Left renal pelvis (tissue), 4 donors: ENCODE measurements at regions not wholly inside any gene's neighbourhood (a gene's known extent, or its start where the extent isn't known, plus 50 kb on each side); places are given as distances from the start of the nearest gene placed in this dataset.
"Not testable (repeated sequence)": the region's sequence is repeated elsewhere in the genome, so short reads cannot be mapped to it uniquely, and the experiment has no call there.

Source experiments
- DNase-seq, 4 donors: peaks; one replicate each; pipeline ENCODE4 v3.0.0-alpha.2; 2013; ENCODE audit warnings: low read depth in 4 of 4, low spot score in 3 of 4

DNA sequence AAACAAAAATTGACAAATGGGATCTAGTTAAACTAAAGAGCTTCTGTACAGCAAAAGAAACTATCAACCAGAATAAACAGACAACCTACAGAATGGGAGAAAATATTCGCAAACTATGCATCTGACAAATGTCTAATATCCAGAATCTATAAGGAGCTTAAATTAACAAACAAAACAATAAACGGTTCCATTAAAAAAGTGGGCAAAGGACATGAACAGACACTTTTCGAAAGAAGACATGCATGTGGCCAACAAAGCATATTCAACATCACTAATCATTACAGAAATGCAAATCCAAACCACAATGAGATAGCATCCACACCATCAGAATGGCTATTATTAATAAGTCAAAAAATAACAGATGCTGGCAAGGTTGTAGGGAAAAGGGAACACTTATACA is 50.5 kb upstream of the MED13L start:
- not testable (repeated sequence) for DNase-seq

DNA sequence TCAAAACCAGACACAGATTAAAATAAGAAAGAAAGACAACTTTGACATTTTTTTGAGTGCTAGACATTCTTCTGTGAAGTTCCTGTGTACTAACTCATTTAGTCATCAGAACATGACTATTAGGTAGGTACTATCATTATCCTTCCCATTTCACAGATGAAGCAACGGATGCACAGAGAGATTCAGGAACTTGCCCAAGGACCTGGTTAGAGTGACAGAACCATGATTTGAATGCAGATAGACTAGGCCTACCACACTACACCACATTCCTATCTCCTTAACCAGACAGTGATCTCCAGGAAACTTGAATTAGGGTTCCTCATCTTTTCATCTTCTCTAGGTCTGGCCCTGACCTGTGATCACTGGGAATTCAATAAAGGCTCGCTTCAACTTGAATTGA is 54.4 kb upstream of the MED13L start:
- DNase-seq: no peak

DNA sequence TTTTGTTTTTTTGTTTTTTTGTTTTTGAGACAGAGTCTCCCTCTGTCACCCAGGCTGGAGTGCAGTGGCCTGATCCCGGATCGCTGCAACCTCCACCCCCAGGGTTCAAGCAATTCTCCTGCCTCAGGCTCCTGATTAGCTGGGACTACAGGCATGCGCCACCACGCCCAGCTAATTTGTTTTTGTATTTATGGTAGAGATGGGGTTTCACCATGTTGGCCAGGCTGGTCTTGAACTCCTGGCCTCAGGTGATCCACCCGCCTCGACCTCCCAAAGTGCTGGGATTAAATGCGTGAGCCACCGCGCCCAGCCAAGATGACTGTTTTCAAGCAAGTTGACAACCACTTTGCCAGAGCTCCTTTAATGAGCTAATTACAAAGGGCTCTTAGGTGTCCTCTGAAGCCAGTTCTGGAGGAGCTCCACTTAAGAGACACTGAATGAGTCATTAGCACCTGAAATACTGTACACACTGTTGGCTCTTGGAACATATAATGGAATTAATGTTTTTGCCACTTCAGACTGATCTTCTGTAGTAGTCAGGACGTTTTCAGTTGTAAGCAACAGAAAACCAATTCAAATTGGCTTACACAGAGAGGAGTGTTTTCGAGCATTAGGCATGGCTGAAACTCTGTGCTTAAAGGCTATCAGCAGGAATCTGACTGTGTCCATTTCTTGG is 55.4 kb upstream of the MED13L start:
- no peak for DNase-seq

DNA sequence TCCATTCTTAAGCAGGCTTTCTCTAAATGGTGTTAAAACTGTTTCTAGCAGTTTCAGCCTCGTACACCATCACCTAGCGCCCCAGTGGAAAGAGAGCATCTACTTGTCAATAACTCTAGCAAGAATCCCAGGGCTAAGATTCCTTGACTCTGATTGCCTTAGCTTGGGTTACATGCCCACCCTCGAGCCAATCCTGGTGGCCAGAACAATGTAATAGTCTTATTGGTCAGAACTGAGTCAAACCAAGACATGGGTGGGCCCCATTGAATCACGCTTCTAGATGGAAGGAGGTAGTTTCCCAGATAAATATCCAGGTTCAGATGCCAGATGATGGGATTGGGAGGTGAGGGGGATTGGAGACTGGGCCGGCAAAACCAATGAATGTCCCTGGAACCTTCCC is 55.9 kb upstream of the MED13L start:
- DNase-seq: no peak

DNA sequence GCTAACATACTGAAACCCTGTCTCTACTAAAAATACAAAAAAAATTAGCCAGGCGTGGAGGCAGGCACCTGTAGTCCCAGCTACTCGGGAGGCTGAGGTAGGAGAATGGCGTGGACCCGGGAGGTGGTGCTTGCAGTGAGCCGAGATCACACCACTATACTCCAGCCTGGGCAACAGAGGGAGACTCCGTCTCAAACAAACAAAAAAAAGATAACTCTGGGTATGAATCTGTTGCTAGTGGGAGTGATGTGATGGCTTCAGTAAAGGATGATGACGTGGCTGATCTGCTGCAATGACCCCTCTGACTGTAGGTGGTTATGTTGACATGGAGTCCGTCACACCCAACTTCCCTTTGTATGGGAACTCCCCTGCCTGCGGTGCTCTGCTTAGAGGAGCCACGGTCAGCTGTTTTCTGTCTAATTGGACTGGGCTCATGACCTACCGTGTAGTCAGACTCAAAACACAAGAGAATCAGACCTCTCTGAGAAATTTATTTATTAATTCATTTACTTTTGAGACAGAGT is 59.1 kb upstream of the MED13L start:
- DNase-seq: no peak

DNA sequence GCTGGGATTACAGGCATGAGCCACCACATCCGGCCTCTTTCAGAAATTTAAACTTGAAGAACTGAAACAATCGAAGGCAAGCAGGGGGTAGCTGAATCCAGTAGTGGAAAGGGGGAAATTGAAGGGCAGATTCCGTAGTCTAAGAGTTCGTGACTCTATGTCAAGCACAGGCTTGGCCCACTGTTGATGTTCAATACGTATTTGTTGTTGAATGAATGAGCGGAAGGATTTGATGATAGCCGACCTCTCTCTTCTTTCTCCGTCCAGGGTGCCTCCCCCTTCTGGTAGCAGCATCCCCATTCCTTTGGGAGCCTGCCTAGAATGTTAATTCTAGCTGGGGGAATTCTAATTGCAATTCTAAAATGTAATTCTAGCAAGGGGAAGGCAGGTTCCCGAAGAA is 59.8 kb upstream of the MED13L start:
- no peak for DNase-seq

DNA sequence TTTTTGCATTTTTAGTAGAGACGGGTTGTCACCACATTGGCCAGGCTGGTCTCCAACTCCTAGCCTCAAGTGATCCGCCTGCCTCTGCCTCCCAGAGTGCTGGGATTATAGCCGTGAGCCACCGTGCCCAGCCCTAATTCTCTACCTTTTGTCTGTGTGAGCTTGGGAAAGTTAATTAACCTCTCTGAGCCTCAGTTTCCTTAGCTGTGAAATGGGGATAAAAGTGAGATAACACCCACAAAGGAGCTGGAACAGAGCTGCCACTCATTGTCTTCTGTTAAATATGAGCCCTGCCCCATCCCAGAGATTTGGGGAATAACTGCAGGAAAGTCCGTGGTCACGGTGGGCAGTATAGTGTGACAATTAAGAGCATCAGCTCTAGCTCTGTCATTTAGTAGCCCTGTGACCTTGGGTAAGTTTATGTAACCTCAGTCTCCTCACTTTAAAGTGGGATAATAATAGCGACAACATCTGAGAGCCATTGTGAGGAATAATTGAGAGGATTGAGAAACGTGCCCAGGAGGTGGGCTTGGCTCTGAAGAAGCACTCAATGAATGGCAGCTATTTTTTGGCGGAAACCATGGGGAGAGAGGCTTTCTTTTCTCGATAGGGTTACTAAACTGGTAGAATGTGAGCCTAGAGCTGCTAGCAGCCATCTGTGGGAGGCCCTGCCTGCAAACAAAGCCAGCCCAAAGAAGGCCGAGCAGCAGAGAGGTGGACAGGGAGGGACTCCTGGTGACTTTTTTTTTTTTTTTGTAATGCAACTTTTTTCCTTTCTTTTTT is 60.8 kb upstream of the MED13L start:
- no peak for DNase-seq

DNA sequence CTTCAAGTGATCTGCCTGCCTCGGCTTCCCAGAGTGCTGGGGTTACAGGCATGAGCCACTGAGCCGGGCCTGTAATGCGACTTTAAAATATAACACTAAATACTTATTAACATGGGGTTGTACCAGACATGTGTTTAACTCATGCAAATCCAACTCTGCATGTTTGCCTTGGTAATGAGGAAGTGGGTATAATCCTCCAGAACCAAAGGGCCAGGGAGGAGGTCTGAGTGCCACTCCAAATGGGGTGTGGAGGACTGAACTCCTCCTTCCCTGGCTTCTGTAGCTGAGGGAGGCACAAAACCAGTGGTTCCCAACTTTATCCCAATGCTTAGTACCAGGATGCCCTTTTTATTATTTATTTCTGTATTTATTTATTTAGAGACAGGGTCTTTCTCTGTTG is 61.6 kb upstream of the MED13L start:
- DNase-seq: no peak

DNA sequence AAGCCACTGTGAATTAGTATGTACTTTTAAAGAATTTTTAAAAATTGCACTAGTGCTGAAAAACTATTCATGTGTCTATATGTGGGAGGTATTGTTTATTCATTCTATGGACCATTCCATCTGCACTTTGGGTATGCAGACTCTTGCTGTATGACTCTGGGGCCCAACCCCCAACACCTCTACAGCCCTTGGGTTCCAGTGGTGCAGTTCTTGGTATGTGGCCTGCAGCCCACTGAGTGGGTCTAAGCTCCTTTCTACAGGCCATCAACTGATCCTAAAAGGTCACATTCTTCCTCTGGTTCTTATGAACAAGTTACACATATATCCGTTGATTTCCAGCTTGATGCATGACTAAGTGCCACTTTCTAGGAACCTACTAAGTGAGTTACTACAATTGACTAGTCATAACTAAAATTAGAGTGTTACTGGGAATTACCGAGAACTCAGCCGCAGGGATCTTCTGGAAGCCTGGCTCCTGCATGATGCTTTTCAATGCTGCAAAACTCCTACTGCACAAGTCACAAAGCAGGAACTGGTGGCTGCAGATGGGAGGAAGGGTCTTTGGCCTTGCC is 62.4 kb upstream of the MED13L start:
- DNase-seq: no peak

DNA sequence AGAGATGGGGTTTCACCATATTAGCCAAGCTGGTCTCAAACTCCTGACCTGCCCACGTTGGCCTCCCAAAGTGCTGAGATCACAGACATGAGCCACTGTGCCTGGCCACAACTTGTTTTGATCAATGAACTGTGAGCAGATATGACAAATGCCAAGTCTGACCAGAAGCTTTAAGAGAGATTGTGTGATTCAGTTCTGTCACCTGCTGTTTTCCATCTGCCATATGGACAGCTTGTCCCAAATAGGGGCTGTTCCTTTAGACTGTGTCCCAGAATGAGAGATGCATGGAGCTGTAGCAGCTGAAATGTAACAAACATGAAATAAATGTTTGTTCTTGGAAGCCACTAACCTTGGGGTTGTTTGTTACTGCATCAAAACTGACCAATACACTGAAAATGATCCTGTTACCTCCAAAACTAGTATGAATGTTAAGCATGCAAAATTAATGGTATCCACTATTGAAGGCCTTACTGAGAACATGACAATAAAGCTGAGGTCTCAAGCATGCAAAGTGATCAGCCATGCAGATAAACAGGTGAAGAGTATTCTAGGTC is 65.9 kb upstream of the MED13L start:
- DNase-seq: no peak

DNA sequence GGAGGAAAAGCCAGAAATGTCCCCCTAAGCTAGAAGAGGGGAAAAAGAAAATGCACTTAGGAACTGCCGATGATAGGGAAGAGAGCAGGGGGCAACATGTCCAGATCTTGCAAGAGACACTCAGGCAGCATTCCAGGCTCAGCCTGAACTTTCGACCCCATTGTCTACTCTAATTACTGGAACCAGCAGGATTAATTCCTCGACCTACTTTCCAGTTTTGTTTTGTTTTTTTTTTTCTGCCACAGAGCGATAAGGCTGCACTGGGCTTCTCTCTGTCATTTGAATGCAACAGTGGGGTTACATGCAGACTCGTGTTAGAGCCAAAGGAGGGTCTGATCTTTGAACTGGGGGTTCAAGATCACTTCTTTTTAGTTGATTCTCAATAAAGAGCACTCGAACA is 68.7 kb upstream of the MED13L start:
- DNase-seq: no peak

DNA sequence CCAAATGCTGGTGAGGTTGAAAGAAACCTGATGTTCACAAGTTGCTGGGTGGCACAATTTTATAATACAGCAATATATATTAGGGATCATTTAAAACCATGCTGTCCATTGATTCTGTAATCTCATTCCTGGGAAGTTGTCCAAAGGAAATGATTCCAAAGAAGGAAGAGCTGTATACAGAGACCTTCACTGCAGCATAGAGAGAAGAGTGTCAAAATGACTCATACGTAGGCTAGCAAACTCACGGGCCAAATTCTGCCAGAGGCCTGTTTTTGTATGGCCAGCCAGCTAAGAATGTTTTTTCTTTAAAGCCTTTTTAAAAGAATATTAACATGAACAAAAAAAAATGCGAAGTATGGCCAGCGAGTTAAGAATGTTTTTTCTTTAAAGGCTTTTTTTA is 69.2 kb upstream of the MED13L start:
- DNase-seq: no peak

DNA sequence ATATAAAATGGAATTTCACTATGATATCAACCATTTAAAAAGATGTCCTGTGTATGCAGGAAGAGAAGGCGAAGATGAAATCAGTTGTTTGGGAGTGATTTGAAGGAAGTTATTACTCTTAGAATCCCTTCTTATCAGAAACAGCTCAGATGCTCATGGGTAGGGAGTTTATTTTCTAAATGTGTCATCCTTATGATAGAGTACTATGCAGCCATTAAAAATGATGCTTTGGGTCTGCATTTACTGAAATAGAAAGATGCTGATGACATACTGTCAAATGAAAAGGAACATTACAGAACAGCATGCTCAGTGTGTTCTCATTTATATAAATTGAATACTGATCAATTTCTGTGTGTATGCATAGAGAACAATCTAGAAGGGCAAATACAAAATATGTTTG is 69.8 kb upstream of the MED13L start:
- DNase-seq: no peak

DNA sequence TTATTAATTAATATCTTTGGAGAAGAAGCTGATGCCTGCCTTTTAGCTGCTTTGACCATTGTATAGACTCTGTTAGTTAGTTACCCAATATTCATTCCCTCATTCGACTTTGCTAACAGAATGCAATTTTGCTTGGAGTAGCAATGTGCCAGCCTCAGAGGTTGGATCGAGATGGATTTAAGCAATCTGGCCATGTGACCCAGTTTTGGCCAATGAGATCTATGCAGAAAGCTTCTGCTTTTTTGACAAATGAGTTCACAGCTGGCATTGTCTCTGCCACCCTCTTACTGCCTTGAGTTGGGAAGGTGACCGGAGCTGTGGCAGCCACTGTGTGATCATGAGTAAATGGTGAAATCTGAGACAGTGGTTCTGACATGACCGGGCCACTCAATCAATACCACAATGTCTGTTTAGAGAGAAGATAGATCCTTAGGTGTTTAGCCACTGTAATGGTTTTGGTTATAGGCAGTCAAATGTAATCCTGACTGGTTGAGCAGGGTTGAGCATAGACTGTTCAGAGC is 74.9 kb upstream of the MED13L start:
- DNase-seq: no peak

DNA sequence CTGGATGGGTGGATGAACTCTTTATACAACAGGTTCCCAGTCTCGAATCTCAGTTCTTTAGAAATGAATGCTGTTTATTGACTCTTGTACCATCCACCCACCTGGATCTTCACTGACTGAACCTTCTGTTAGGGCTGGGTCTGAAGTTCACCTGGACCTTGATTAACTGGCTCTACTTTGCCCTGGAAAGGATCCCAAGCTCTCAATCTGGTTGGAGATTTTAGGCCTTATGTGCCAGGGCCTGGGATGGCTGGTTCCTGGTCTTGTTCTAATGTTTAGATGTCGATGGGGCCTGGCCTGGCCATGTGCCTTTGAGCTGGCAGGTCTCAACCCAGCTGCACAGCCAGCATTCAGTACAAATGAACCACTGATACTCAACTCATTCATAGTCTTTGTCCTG is 76.5 kb upstream of the MED13L start:
- no peak for DNase-seq

DNA sequence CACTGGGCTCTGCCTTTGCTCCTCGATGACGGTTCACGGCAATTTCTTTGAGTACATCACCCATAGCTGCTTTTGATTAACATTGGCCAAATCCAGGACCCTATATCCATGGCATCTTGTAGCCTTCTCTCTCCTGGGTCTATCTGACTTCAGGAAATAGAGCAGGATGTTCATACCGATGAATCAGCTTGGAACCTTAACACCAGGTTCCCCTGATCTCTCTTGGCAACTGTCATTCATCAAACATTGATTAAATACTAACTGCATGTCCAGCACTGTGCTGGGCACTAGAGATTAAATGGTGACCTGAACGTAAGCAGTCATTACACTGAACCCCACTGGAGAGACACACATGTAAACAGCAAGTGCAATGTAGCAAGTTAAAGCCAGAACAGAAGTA is 77.0 kb upstream of the MED13L start:
- DNase-seq: no peak

DNA sequence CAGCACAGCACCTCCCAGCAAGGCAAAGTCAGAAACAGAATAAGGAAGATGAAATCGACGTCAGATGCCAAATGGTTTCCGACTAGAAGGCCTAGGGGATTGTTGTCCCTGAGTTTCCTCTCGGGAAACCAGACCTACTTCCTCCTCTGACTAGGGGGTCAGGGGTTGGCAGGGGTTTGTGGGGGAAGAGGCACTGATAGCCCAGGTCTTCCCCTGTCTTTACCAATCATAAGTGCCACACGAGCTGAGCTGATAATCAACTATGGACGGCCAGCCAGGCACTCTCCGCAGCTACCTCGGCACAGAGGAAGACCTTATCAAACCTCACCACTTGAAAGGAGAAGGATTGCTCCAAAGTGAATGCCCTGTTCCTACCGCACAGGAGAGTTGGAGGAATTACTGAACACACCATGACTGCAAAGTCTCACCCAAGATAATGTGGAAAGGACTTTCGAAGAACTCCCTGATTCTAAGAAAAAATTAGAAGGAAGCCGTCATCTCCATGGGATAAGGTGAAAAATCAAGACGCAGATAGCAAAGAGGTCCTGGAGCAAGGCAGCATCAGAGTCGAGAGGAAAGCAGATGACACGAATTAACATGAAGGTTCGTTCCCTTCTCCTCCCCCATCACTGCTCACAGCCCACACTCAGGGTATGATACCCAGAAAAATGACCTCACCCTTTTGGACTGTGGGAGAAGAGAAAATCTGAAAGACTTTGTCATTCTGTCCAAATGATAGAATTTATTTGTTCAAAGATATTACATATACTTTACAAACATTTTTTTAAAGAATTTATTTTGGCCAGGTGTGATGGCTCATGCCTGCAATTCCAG is 77.7 kb upstream of the MED13L start:
- DNase-seq: no peak

DNA sequence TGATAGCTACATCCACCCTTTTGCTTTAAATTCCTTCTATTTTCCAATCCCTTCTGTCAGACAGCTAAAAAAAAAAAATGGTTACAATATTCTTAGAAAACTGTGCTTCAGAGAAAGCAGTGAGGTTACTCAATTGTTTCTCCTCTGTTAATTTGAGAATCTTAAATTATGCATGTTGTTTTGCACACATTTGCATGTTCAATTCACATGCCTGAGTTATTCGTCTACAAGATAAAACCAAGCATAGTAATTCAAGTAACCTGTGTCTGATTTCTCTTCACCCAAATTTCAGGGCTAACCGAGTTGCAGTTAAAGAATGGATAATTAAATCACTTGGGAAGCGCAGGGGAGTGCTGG is 81.0 kb upstream of the MED13L start:
- DNase-seq: no peak

DNA sequence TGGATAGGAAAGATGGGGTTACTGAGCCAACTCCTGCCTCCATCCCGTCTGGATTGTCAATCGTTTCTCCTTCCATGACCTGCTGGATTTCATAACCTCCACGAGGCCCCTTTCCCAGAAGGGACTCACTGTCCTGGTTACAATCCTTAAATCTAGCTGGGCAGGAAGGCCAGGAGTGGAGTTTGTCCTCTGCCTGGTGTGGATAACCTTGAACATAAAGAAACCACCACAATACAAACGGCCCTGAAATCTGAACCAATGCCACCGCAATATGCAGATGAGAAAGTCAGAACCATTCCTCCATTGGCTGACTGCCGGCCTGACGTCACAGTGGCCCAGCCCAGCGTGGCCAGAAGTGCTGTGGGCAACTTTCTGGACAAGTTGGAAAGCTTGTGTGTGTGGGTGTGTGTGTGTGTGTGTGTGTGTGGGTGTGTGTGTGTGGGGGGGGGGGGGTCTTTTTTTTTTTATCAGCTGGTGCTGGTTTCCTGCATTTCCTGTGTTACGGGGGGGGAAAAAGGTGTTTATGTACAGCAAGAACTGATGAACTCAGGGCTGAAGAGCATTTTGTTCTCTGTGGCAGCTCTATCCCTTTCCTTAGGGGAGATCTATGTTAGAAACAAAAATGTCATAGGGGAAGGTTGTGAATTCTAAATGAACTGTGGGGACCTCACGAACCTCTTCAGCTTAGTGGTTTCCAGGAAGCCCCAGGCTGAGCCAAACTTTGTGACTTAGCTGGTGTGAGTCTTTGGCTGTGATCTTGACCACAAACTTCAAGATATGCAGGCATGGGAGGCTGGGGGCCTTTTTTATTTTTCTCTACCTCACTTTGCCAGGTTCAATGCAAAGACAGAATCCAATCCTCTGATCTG is 81.6 kb upstream of the MED13L start:
- peak; percentile 85 to 94 (median 88) for DNase-seq
